ENCODE measurements at regions not wholly inside any gene's neighbourhood (a gene's known extent, or its start where the extent isn't known, plus 50 kb on each side); places are given as distances from the start of the nearest gene placed in this dataset.

GRCh38 chr3:71936681-71937080 lies 151.7 kb upstream of the PROK2 start (continued):
- TF ChIP-seq CHD7 (IDR thresholded peaks at IDR 0.05; ENCODE audit: insufficient replicate concordance, low read length) (no peak), CBX5 (IDR thresholded peaks at IDR 0.05; ENCODE audit: low read depth, low read length) (no peak), KDM5A (IDR thresholded peaks at IDR 0.05; ENCODE audit: low read length) (no peak), E2F6 (IDR thresholded peaks at IDR 0.05) (no peak), KDM4A (IDR thresholded peaks at IDR 0.05; ENCODE audit: low read depth, low read length, severe bottlenecking) (no peak), CREB1 (IDR thresholded peaks at IDR 0.05) (no peak), POU5F1 (IDR thresholded peaks at IDR 0.05; ENCODE audit: low read depth, low read length) (no peak)

All from H1 (cell line).